Endodermal cell (in vitro differentiated cells): ENCODE measurements at regions not wholly inside any gene's neighbourhood (a gene's known extent, or its start where the extent isn't known, plus 50 kb on each side); places are given as distances from the start of the nearest gene placed in this dataset.

Experiments used
- DNase-seq: peaks from one replicate; pipeline ENCODE4 v3.0.0-alpha.2; 2017
- H3K27ac ChIP-seq: 2 replicates; pipeline ENCODE4 v1.5.1; 2013; ENCODE audit warnings: mild to moderate bottlenecking, low read depth, low read length, moderate library complexity
- H3K27me3 ChIP-seq: 2 replicates; pipeline ENCODE4 v1.6.1; 2013; ENCODE audit warnings: mild to moderate bottlenecking, low read length, moderate library complexity; ENCODE audit not compliant: insufficient read depth, control insufficient read depth, poor library complexity, severe bottlenecking
- H3K36me3 ChIP-seq: 2 replicates; pipeline ENCODE4 v1.7.0; 2013; ENCODE audit warnings: mild to moderate bottlenecking, low read length, moderate library complexity; ENCODE audit not compliant: control insufficient read depth, insufficient read depth
- H3K4me1 ChIP-seq: one replicate; pipeline ENCODE4 v1.7.0; 2013; ENCODE audit warnings: low read length; ENCODE audit not compliant: control insufficient read depth, insufficient read depth
- H3K4me3 ChIP-seq: 2 replicates; pipeline ENCODE4 v1.5.1; 2013; ENCODE audit warnings: mild to moderate bottlenecking, low read length, moderate library complexity
- H3K9ac ChIP-seq: 2 replicates; pipeline ENCODE4 v1.6.1; 2013; ENCODE audit warnings: mild to moderate bottlenecking, low read length, moderate library complexity; ENCODE audit not compliant: poor library complexity, severe bottlenecking; ENCODE audit errors: extremely low read depth
- H3K9me3 ChIP-seq: 2 replicates; pipeline ENCODE4 v1.6.1; 2013; ENCODE audit warnings: mild to moderate bottlenecking, low read length, moderate library complexity; ENCODE audit not compliant: control insufficient read depth
- H3K27ac Mint-ChIP-seq: 2 replicates; pipeline ENCODE4 v1.8.0; 2020; ENCODE audit warnings: mixed read lengths
- H3K27me3 Mint-ChIP-seq: 2 replicates; pipeline ENCODE4 v1.8.0; 2021; ENCODE audit warnings: mild to moderate bottlenecking, mixed read lengths; ENCODE audit not compliant: insufficient read depth
- H3K36me3 Mint-ChIP-seq: 2 replicates; pipeline ENCODE4 v1.8.0; 2020; ENCODE audit warnings: low read depth, mixed read lengths
- H3K4me1 Mint-ChIP-seq: 2 replicates; pipeline ENCODE4 v1.8.0; 2020; ENCODE audit warnings: mixed read lengths
- H3K4me3 Mint-ChIP-seq: 2 replicates; pipeline ENCODE4 v1.8.0; 2020; ENCODE audit warnings: mild to moderate bottlenecking, moderate library complexity, mixed read lengths
- H3K9me3 Mint-ChIP-seq: 2 replicates; pipeline ENCODE4 v1.8.0; 2020; ENCODE audit warnings: mild to moderate bottlenecking, mixed read lengths
- CTCF ChIP-seq: fragments of 200-600 bp; sonication (generic); conservative IDR thresholded peaks from 2 replicates; pipeline ENCODE4 v1.5.0; 2021; ENCODE audit warnings: antibody characterized with exemption, mild to moderate bottlenecking
- WGBS, 2 experiments: methylation state at CpG; one replicate each; pipeline versions ENCODE4 v1.1.5 to v1.1.7; 2013; ENCODE audit warnings: missing lambda C conversion rate in 2 of 2, mixed read lengths in 1 of 2; ENCODE audit not compliant: insufficient coverage in 1 of 2, insufficient read length in 1 of 2; 5-methylcytosine and 5-hydroxymethylcytosine counted together

GRCh38 chr14:94887591-94887990, 117.7 kb upstream of the GSC start:
- Histone ChIP-seq H3K9me3 (peaks cover 3% of the 10 kb centered on the region), H3K4me3 (no peak overlapping the region), H3K27ac (no peak overlapping the region), H3K27me3 (peaks cover 59% of the 10 kb centered on the region), H3K36me3 (no peaks in the 10 kb centered on the region), H3K9ac (no peak overlapping the region), H3K4me1 (peaks cover 12% of the 10 kb centered on the region)
- H3K36me3 Mint-ChIP-seq: no peaks in the 10 kb centered on the region
- H3K27me3 Mint-ChIP-seq: peaks cover 51% of the 10 kb centered on the region
- peak overlapping the region; percentile 48 for H3K27ac Mint-ChIP-seq
- no peak for TF ChIP-seq CTCF
- no peak overlapping the region for H3K4me3 Mint-ChIP-seq
- 79 to 95% methylated on average over 2 to 10 of the region's 10 CpGs for WGBS, 2 experiments
- no peak for DNase-seq
- no peaks in the 10 kb centered on the region for H3K9me3 Mint-ChIP-seq
- peaks cover 23% of the 10 kb centered on the region for H3K4me1 Mint-ChIP-seq

- H3K36me3 Mint-ChIP-seq: no peaks in the 10 kb centered on the region
- no peak for DNase-seq
- H3K27ac Mint-ChIP-seq: no peak overlapping the region
- 87 to 100% methylated on average over 3 to 7 of the region's 7 CpGs for WGBS, 2 experiments
- Histone ChIP-seq H3K9ac (no peak overlapping the region), H3K4me1 (peaks cover 12% of the 10 kb centered on the region), H3K4me3 (no peak overlapping the region), H3K27me3 (peaks cover 53% of the 10 kb centered on the region), H3K9me3 (peaks cover 9% of the 10 kb centered on the region), H3K36me3 (no peaks in the 10 kb centered on the region), H3K27ac (no peak overlapping the region)
- no peak for TF ChIP-seq CTCF
- H3K4me3 Mint-ChIP-seq: no peak overlapping the region
- peaks cover 54% of the 10 kb centered on the region for H3K27me3 Mint-ChIP-seq
- H3K9me3 Mint-ChIP-seq: peaks cover 1% of the 10 kb centered on the region
- peaks cover 19% of the 10 kb centered on the region for H3K4me1 Mint-ChIP-seq
Measured at GRCh38 chr14:94886931-94887330, 117.0 kb upstream of the GSC start.

GRCh38 chr14:94885481-94886155, 115.7 kb upstream of the GSC start:
- Mint-ChIP-seq H3K9me3 (peaks cover 2% of the 10 kb centered on the region), H3K4me1 (peaks cover 17% of the 10 kb centered on the region), H3K27me3 (peaks cover 66% of the 10 kb centered on the region), H3K4me3 (no peak overlapping the region), H3K27ac (no peak overlapping the region), H3K36me3 (no peaks in the 10 kb centered on the region)
- Histone ChIP-seq H3K36me3 (no peaks in the 10 kb centered on the region), H3K9ac (no peak overlapping the region), H3K4me1 (peaks cover 12% of the 10 kb centered on the region), H3K27me3 (peaks cover 39% of the 10 kb centered on the region), H3K9me3 (peaks cover 9% of the 10 kb centered on the region), H3K27ac (no peak overlapping the region), H3K4me3 (no peak overlapping the region)
- no peak for DNase-seq
- 79 to 87% methylated on average over 3 to 5 of the region's 5 CpGs for WGBS, 2 experiments
- no peak for TF ChIP-seq CTCF
